Neural cell (in vitro differentiated cells): ENCODE measurements at regions not wholly inside any gene's neighbourhood (a gene's known extent, or its start where the extent isn't known, plus 50 kb on each side); places are given as distances from the start of the nearest gene placed in this dataset.

Experiments used
- EP300 ChIP-seq: fragments of 450-650 bp; conservative IDR thresholded peaks from 2 replicates; pipeline ENCODE4 v1.6.1; 2014; ENCODE audit warnings: antibody characterized with exemption, mild to moderate bottlenecking, moderate library complexity; ENCODE audit not compliant: poor library complexity, severe bottlenecking
- EZH2 ChIP-seq: fragments of 200-600, 300-800 bp; shearing (Covaris generic), sonication (generic); IDR thresholded peaks from 2 replicates; pipeline ENCODE4 v1.6.1; 2014; ENCODE audit warnings: antibody characterized with exemption, low read length, borderline replicate concordance, mild to moderate bottlenecking; ENCODE audit not compliant: insufficient read depth, poor library complexity, severe bottlenecking
- POLR2AphosphoS5 ChIP-seq: IDR thresholded peaks from 2 replicates; pipeline ENCODE4 v1.6.1; 2012
- RAD21 ChIP-seq: fragments of 450-650 bp; conservative IDR thresholded peaks from 2 replicates; pipeline ENCODE4 v1.6.1; 2014; ENCODE audit warnings: antibody characterized with exemption, mild to moderate bottlenecking, moderate library complexity
- TAF1 ChIP-seq: IDR thresholded peaks from 2 replicates; pipeline ENCODE4 v1.6.1; 2012; ENCODE audit warnings: low read depth
- TF ChIP-seq, protein P1 (sequence below): fragments of 450-650 bp; IDR thresholded peaks from 2 replicates; pipeline ENCODE4 v1.5.1; 2014; ENCODE audit warnings: antibody characterized with exemption, mild to moderate bottlenecking, moderate library complexity; ENCODE audit not compliant: poor library complexity, severe bottlenecking
- TF ChIP-seq, protein P2 (sequence below): IDR thresholded peaks from 2 replicates; pipeline ENCODE4 v1.6.1; 2012; ENCODE audit warnings: borderline replicate concordance

DNA sequence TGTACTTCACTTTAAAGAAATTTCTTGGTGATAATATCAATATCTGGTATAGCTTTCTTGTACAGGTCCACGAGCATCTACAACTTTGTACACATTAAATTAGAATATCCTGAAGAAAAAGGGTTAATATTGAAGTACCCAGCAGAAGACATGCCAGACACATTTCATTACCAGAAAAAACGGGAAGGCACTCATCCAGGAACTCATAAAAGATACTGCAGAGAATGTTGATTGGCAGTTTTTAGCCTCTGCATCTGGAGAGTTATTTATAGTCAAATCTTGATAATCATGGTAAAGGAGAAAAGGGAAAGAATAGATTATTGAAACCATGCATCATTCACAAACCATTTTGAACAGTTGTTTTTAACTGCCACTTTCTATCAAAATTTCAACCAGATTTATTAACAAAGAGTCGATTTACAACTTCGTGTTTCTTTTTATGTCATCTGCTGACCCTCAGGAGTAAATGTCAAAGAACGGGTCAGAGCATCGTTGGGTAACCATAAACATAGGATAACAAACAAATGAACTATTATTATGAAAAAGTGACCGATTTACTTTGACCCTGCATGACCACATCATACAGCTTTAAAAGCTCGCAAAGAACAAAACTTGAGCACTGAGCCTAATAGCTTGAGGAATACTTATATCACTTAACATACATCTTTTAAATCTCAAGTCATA lies 229.2 kb upstream of the SGK1 start:
- TF ChIP-seq, protein P1, sequence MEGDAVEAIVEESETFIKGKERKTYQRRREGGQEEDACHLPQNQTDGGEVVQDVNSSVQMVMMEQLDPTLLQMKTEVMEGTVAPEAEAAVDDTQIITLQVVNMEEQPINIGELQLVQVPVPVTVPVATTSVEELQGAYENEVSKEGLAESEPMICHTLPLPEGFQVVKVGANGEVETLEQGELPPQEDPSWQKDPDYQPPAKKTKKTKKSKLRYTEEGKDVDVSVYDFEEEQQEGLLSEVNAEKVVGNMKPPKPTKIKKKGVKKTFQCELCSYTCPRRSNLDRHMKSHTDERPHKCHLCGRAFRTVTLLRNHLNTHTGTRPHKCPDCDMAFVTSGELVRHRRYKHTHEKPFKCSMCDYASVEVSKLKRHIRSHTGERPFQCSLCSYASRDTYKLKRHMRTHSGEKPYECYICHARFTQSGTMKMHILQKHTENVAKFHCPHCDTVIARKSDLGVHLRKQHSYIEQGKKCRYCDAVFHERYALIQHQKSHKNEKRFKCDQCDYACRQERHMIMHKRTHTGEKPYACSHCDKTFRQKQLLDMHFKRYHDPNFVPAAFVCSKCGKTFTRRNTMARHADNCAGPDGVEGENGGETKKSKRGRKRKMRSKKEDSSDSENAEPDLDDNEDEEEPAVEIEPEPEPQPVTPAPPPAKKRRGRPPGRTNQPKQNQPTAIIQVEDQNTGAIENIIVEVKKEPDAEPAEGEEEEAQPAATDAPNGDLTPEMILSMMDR: no peak
- no peak for TF ChIP-seq POLR2AphosphoS5
- TF ChIP-seq RAD21: no peak
- TF ChIP-seq EZH2: no peak
- no peak for TF ChIP-seq EP300
- TF ChIP-seq, protein P2, sequence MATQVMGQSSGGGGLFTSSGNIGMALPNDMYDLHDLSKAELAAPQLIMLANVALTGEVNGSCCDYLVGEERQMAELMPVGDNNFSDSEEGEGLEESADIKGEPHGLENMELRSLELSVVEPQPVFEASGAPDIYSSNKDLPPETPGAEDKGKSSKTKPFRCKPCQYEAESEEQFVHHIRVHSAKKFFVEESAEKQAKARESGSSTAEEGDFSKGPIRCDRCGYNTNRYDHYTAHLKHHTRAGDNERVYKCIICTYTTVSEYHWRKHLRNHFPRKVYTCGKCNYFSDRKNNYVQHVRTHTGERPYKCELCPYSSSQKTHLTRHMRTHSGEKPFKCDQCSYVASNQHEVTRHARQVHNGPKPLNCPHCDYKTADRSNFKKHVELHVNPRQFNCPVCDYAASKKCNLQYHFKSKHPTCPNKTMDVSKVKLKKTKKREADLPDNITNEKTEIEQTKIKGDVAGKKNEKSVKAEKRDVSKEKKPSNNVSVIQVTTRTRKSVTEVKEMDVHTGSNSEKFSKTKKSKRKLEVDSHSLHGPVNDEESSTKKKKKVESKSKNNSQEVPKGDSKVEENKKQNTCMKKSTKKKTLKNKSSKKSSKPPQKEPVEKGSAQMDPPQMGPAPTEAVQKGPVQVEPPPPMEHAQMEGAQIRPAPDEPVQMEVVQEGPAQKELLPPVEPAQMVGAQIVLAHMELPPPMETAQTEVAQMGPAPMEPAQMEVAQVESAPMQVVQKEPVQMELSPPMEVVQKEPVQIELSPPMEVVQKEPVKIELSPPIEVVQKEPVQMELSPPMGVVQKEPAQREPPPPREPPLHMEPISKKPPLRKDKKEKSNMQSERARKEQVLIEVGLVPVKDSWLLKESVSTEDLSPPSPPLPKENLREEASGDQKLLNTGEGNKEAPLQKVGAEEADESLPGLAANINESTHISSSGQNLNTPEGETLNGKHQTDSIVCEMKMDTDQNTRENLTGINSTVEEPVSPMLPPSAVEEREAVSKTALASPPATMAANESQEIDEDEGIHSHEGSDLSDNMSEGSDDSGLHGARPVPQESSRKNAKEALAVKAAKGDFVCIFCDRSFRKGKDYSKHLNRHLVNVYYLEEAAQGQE: no peak
- TF ChIP-seq TAF1: no peak
